Heart right ventricle (tissue), 16 donors: ENCODE measurements at regions not wholly inside any gene's neighbourhood (a gene's known extent, or its start where the extent isn't known, plus 50 kb on each side); places are given as distances from the start of the nearest gene placed in this dataset.

Source experiments
- ATAC-seq, 8 donors: fragments of 200-7000 bp; cut with Tn5 transposase; one replicate each; pipeline ENCODE4 v1.9.1; 2020; ENCODE audit warnings: mild to moderate bottlenecking in 8 of 8, moderate library complexity in 8 of 8, moderate number of reproducible peaks in 1 of 8
- DNase-seq, 2 donors: peaks; one replicate each; pipeline ENCODE4 v3.0.0-alpha.2; 2020
- H3K27ac ChIP-seq, 10 donors: fragments of 200-600 bp; sonication (generic) in 2 of 10; one replicate each; pipeline versions ENCODE4 v1.5.0 to v1.8.0; 2020 to 2022; ENCODE audit warnings: mild to moderate bottlenecking in 3 of 10
- H3K27me3 ChIP-seq, 7 donors: fragments of 200-600 bp; one replicate each; pipeline ENCODE4 v1.8.0; 2021 to 2022; ENCODE audit warnings: mild to moderate bottlenecking in 2 of 7
- H3K36me3 ChIP-seq, 9 donors: fragments of 200-600 bp; sonication (generic) in 1 of 9; one replicate each; pipeline versions ENCODE4 v1.5.0 to v1.8.0; 2020 to 2022; ENCODE audit warnings: mild to moderate bottlenecking in 2 of 9
- H3K4me1 ChIP-seq, 9 donors: fragments of 200-600 bp; sonication (generic) in 1 of 9; one replicate each; pipeline versions ENCODE4 v1.5.0 to v1.8.0; 2020 to 2022; ENCODE audit warnings: mild to moderate bottlenecking in 4 of 9
- H3K4me3 ChIP-seq, 10 donors: fragments of 200-600 bp; sonication (generic) in 2 of 10; one replicate each; pipeline versions ENCODE4 v1.5.0 to v1.8.0; 2020 to 2022; ENCODE audit warnings: mild to moderate bottlenecking in 7 of 10, moderate library complexity in 2 of 10
- H3K9me3 ChIP-seq, 11 donors: fragments of 200-600 bp in 10 of 11; sonication (generic) in 2 of 11; one replicate each; pipeline versions ENCODE4 v1.5.0 to v1.8.0; 2013 to 2022; ENCODE audit warnings: mild to moderate bottlenecking in 2 of 11, control low read depth in 1 of 11, moderate library complexity in 1 of 11
- WGBS, 2 donors: extraction: QIAGEN DNeasy Blood & Tissue Kit; methylation state at CpG; one replicate each; pipeline ENCODE4 v1.1.7; 2013; ENCODE audit warnings: inconsistent platforms in 1 of 2; 5-methylcytosine and 5-hydroxymethylcytosine counted together
- intact Hi-C, 10 donors: fragments of 100-400 bp; cut with DNase I; formaldehyde crosslinking; loops; one replicate each; pipeline versions ENCODE4 v1.11.1 to v1.14.2; 2022
- TF ChIP-seq, protein P1 (sequence below), 9 donors: fragments of 200-600 bp; sonication (generic) in 2 of 9; IDR thresholded peaks; one replicate each; pipeline versions ENCODE4 v1.5.0 to v1.8.0; 2021 to 2022; ENCODE audit warnings: antibody characterized with exemption in 9 of 9, mild to moderate bottlenecking in 5 of 9, moderate library complexity in 1 of 9
- donor health status: Arrhythmogenic right ventricular cardiomyopathy.
- donor health status: ischemic (EF 13 %, LVEDD 7.1; RV severe dilation, severe dysfunction).
- donor health status: healthy with polysubstance abuse.
- donor health status: DM: no; HTN: yes; CAD: no.
- donor health status: DM: no; HTN: no; CAD: no.
- donor health status: ischemic (EF 25% LVEDD 6.9; RV normal size, moderate dysfunction).
- donor health status: ischemic (EF 25% LVEDD 5.7; RV mildly dilated, moderate dysfunction).
- donor health status: healthy.
- donor health status: DM: yes; HTN: yes; CAD: no.
- donor health status: Ischemic cardiomyopathy.
- donor health status: ischemic (EF 35%, LVEDD 5.7; RV mildly dilated, moderate dysfunction).
- donor health status: nonischemic (EF 11% LVEDD 7.7; RV severe dilation, severe dysfunction).
- donor health status: DM: yes; HTN: yes; CAD: no.
- donor health status: PGD.
- donor health status: ischemic (EF 29% LVEDD 5.4; RV normal size, mild dysfunction).
- donor health status: nonischemic (EF 23%, LVEDD 6.1; RV moderate dilation, normal function).

GRCh38 chr2:12948231-12948960 lies 231.7 kb downstream of the TRIB2 start:
- ATAC-seq, result no peak
- TF ChIP-seq, protein P1, sequence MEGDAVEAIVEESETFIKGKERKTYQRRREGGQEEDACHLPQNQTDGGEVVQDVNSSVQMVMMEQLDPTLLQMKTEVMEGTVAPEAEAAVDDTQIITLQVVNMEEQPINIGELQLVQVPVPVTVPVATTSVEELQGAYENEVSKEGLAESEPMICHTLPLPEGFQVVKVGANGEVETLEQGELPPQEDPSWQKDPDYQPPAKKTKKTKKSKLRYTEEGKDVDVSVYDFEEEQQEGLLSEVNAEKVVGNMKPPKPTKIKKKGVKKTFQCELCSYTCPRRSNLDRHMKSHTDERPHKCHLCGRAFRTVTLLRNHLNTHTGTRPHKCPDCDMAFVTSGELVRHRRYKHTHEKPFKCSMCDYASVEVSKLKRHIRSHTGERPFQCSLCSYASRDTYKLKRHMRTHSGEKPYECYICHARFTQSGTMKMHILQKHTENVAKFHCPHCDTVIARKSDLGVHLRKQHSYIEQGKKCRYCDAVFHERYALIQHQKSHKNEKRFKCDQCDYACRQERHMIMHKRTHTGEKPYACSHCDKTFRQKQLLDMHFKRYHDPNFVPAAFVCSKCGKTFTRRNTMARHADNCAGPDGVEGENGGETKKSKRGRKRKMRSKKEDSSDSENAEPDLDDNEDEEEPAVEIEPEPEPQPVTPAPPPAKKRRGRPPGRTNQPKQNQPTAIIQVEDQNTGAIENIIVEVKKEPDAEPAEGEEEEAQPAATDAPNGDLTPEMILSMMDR (IDR thresholded peaks at IDR 0.05), result no peak

DNA sequence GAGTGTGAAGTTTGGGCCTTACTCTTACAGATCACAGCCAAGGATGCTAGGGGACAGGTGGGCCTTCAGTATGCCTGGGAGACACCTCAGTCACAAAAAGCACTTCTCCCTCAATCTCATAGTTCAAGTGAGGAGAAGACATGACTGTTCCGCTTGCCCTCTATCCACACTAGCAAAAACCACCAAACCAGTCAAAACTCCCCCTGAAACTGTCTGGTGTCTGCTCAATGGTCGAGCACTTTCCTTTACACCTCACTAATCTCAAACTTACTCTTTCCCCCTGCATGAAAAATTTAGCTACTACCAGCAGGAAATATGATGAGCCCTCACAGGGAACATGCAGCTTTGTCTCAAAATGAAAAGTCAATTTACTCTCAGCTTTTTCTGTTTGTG lies 232.2 kb downstream of the TRIB2 start:
- Histone ChIP-seq H3K27me3 (peaks cover 0 to 4% (median 0%) of the 10 kb centered on the region in 7 donors), H3K36me3 (no peaks in the 10 kb centered on the region), H3K4me1 (peaks cover 0 to 5% (median 0%) of the 10 kb centered on the region in 9 donors), H3K9me3 (no peaks in the 10 kb centered on the region), H3K27ac (peak overlapping the region in 1 of 10 donors; percentile 12), H3K4me3 (no peak overlapping the region)
- DNase-seq, result no peak
- intact Hi-C loops, result loop anchor here in 2 of 10 donors (5.0 to 10.0 kb wide), 2 partner anchors 53 to 1124 kb away; no protein-coding TSS in a partner anchor
- ATAC-seq, result no peak
- WGBS, 2 donors, result 94 to 98% methylated on average over 2 of the region's 2 CpGs
- TF ChIP-seq, protein P1 (IDR thresholded peaks at IDR 0.05), result no peak

More at GRCh38 chr2:12948231-12948960, 231.7 kb downstream of the TRIB2 start:
- H3K4me1 ChIP-seq, result peaks cover 0 to 5% (median 0%) of the 10 kb centered on the region in 9 donors
- peak overlapping the region in 1 of 10 donors; percentile 12 for H3K27ac ChIP-seq
- 57 to 61% methylated on average over 9 of the region's 9 CpGs for WGBS, 2 donors
- H3K4me3 ChIP-seq, result no peak overlapping the region
- no peaks in the 10 kb centered on the region for H3K36me3 ChIP-seq
- no peaks in the 10 kb centered on the region for H3K9me3 ChIP-seq
- DNase-seq, result no peak
- peaks cover 0 to 4% (median 0%) of the 10 kb centered on the region in 7 donors for H3K27me3 ChIP-seq
- intact Hi-C loops, result loop anchor here in 2 of 10 donors (5.0 to 10.0 kb wide), 2 partner anchors 54 to 1124 kb away; no protein-coding TSS in a partner anchor

- DNase-seq, result no peak
- Histone ChIP-seq H3K4me1 (peaks cover 0 to 5% (median 0%) of the 10 kb centered on the region in 9 donors), H3K27me3 (peaks cover 0 to 4% (median 0%) of the 10 kb centered on the region in 7 donors), H3K36me3 (no peaks in the 10 kb centered on the region), H3K4me3 (no peak overlapping the region), H3K9me3 (no peaks in the 10 kb centered on the region), H3K27ac (peak overlapping the region in 1 of 10 donors; percentile 12)
- intact Hi-C loops, result loop anchor here in 2 of 10 donors (5.0 to 10.0 kb wide), 2 partner anchors 53 to 1125 kb away; no protein-coding TSS in a partner anchor
- TF ChIP-seq, protein P1 (IDR thresholded peaks at IDR 0.05), result no peak
- no peak for ATAC-seq
- 83 to 84% methylated on average over 1 of the region's 1 CpG for WGBS, 2 donors
Measured at GRCh38 chr2:12949406-12949805, 232.7 kb downstream of the TRIB2 start.

DNA sequence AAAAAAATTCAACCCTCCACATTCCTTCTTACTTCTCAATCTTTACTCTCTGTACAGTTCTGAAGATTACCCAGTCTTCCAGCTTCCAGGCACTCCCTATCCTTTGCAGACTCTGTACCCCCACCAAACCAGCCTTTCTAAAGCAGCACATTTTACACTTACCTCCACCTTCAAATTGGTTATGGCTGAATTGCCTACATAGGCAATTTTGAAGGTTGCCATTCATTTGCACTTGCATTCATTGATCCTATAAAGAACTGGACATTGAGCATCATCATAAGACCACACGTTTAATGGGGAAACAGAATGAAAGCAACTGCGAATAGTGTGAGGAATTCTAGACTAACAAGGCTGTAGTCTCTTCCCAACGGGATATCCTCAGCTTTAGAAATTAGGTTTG lies 233.4 kb downstream of the TRIB2 start:
- WGBS, 2 donors, result 94 to 96% methylated on average over 3 of the region's 3 CpGs
- no peak for DNase-seq
- Histone ChIP-seq H3K36me3 (no peaks in the 10 kb centered on the region), H3K4me1 (peaks cover 0 to 5% (median 0%) of the 10 kb centered on the region in 9 donors), H3K4me3 (no peak overlapping the region), H3K27ac (no peak overlapping the region), H3K27me3 (peaks cover 0 to 4% (median 0%) of the 10 kb centered on the region in 7 donors), H3K9me3 (no peaks in the 10 kb centered on the region)
- TF ChIP-seq, protein P1 (IDR thresholded peaks at IDR 0.05), result no peak
- ATAC-seq, result no peak
- intact Hi-C loops, result no loop called here
